Stimulated activated CD4-positive, alpha-beta T cell treated with anti-CD3 and anti-CD28 coated beads, Interleukin-4, amount 100 ng/mL, for 48 hours (primary cell): ENCODE measurements at regions not wholly inside any gene's neighbourhood (a gene's known extent, or its start where the extent isn't known, plus 50 kb on each side); places are given as distances from the start of the nearest gene placed in this dataset.

ENCODE experiments used
- DNase-seq, 2 donors: peaks; one replicate each; pipeline ENCODE4 v3.0.0-alpha.2; 2020; ENCODE audit warnings: low read depth in 2 of 2

DNA sequence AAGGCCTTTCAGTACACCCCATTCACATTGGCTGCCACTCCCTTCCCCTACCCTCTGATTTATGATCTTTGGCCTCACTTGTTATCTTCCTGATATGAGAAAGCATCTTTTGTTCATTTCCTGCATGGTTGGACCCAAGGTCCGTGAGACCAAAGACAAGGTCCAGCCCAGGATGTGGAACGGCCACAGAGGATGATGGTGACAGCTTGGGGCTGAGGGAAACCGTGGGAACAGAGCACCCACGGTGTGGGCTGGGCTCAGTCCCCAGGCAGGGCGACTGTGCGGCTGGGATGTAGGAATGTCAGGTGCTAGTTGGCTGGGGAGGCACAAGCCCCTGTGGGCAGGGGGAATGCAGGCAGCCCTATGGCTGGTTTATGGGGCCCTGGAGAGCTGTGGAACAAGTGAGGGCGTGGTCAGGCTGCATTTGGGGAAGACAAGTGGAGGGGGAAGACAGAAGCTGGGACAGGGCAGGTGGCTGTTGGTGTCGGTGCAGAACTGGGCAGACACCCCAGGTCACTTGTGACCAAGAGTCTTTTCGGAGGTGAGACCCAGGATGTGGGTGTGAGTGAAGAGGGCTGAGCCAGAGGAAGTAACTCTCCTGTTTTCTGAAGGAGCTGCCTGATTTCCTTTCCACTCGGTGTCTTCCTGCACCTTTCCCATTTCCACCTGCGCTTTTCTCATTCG is 51.7 kb upstream of the IGFBP3 start:
- no peak for DNase-seq

DNA sequence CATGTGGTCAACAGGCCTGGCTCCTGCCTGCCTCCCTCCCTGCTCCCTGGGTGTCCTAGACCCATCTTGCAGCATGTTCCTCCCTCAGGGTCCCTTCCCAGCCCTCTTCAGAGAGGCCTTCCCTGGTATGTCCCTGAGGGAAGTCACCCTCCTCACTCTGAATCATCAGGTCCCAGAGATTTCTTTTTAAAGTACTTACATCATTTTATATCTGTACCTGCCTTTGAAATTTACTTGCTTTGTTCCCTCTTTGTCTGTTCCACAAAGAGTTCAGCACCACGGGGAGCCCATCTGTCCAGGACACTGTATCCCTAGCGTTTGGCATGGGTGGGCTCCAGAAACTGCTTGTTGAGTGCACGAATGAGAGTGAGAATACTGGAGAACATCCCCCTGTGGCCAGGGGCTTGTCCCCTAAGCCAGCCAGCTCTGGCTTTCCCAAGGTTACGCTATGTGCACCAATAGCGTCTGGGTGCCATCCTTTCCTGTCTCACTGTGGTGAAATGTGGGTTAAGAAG is 50.6 kb upstream of the IGFBP3 start:
- DNase-seq, result no peak

DNA sequence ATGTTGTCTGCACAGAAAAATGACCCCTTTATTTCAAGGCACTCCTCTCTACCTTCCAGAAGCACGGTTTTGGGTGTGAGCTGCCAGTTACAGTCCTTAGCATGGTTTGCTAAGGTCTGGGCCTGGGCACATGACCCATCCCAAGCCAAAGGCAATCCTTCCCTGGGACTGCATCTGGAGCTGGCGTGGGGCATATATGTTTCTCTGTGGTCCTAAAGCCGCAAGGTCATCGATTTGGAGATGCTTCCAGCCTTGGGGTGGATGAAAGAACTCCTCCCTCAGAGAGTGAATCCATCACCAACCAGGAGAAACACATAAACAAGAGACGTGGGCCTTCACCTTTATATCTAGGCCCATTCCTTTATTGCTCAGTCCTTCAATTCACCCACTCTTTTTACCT is 50.1 kb upstream of the IGFBP3 start:
- no peak for DNase-seq
